Caco-2 (cell line): ENCODE measurements at regions not wholly inside any gene's neighbourhood (a gene's known extent, or its start where the extent isn't known, plus 50 kb on each side); places are given as distances from the start of the nearest gene placed in this dataset.
"Not testable (repeated sequence)": the region's sequence is repeated elsewhere in the genome, so short reads cannot be mapped to it uniquely, and the experiment has no call there.

Experiments
- BruUV-seq: library from RNA; stranded (reverse); fragments of 400-500 nt; replicated peaks from 2 replicates; lab custom pipeline; 2021; lab: Mats Ljungman, UMichigan
- CTCF ChIA-PET: fragments of 300-600 bp; sonication (Branson Sonifier 250); formaldehyde crosslinking; loops from one replicate; lab custom pipeline; 2022; ENCODE audit warnings: antibody characterized with exemption; lab: Charles Lee
- POLR2A ChIA-PET: fragments of 300-600 bp; sonication (Branson Sonifier 250); formaldehyde crosslinking; loops from one replicate; lab custom pipeline; 2022; ENCODE audit warnings: antibody characterized with exemption; lab: Charles Lee
- DNase-seq, 2 experiments: peaks; one replicate each; pipeline versions ENCODE4 v3.0.0 to v3.0.0-alpha.2; 2020 to 2022
- H3K27me3 ChIP-seq: replicated peaks from 2 replicates; pipeline ENCODE4 v1.6.0; 2011; ENCODE audit warnings: low read length; ENCODE audit not compliant: control insufficient read depth, insufficient read depth
- H3K36me3 ChIP-seq: 2 replicates; pipeline ENCODE4 v1.5.1; 2011; ENCODE audit warnings: low read length; ENCODE audit not compliant: control insufficient read depth, insufficient read depth
- H3K4me1 ChIP-seq: fragments of 250-450 bp; sonication (Bioruptor Pico); 2 replicates; pipeline ENCODE4 v1.5.1; 2020; ENCODE audit warnings: mild to moderate bottlenecking
- H3K4me3 ChIP-seq: 2 replicates; pipeline ENCODE4 v1.5.1; 2011; ENCODE audit warnings: low read depth, mild to moderate bottlenecking, control low read depth, low read length
- H3K9me3 ChIP-seq: fragments of 250-450 bp; sonication (Bioruptor Pico); 2 replicates; pipeline ENCODE4 v1.5.1; 2020; ENCODE audit warnings: mild to moderate bottlenecking, moderate library complexity
- H3K27ac Mint-ChIP-seq: one replicate; pipeline ENCODE4 v1.8.0; 2022; ENCODE audit warnings: mixed read lengths; ENCODE audit not compliant: unreplicated experiment
- H3K27me3 Mint-ChIP-seq: one replicate; pipeline ENCODE4 v1.8.0; 2022; ENCODE audit warnings: mixed read lengths; ENCODE audit not compliant: insufficient read depth, unreplicated experiment
- H3K36me3 Mint-ChIP-seq: one replicate; pipeline ENCODE4 v1.8.0; 2022; ENCODE audit warnings: mild to moderate bottlenecking, mixed read lengths; ENCODE audit not compliant: insufficient read depth, unreplicated experiment
- H3K4me1 Mint-ChIP-seq: one replicate; pipeline ENCODE4 v1.8.0; 2022; ENCODE audit warnings: low read depth, mixed read lengths; ENCODE audit not compliant: unreplicated experiment
- H3K4me3 Mint-ChIP-seq: one replicate; pipeline ENCODE4 v1.8.0; 2022; ENCODE audit warnings: mild to moderate bottlenecking, moderate library complexity, mixed read lengths; ENCODE audit not compliant: unreplicated experiment
- H3K9me3 Mint-ChIP-seq: one replicate; pipeline ENCODE4 v1.8.0; 2022; ENCODE audit warnings: mixed read lengths; ENCODE audit not compliant: unreplicated experiment
- intact Hi-C: fragments of 100-400 bp; cut with micrococcal nuclease; formaldehyde crosslinking; loops from one replicate; pipeline ENCODE4 v1.10.0; 2022; ENCODE audit not compliant: unreplicated experiment
- TF ChIP-seq, protein P1 (sequence below), 2 experiments: fragments of 200-600 bp in 1 of 2; IDR thresholded peaks; 1 replicate in 1 of 2; 2 replicates in 1 of 2; pipeline versions ENCODE4 v1.5.1 to v1.8.0; 2011 to 2022; ENCODE audit warnings: antibody characterized with exemption in 1 of 2, control low read depth in 1 of 2, inconsistent platforms in 1 of 2, low read depth in 1 of 2, low read length in 1 of 2, mild to moderate bottlenecking in 1 of 2, moderate library complexity in 1 of 2; ENCODE audit not compliant: insufficient read depth in 1 of 2, severe bottlenecking in 1 of 2, unreplicated experiment in 1 of 2

DNA sequence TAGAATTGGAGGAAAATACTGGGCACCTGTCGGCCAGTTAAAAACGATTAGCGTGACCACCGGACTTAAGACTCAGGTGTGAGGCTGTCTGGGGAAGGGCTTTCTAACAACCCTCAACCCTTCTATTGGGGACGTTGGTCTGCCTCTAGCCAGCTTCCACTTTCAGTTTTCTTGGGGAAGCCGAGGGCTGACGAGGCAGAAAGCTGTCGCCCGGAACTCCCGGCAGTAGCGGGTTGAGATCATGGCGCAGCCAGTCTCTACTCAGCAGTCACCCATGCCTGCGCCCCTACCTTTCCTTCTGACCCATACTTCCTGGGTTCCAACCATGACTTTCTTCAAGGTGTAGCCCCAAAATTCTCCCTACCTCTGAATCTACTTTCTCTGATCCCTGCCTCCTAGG, 1424.1 kb downstream of the SLITRK1 start:
- no peaks in the 10 kb centered on the region for H3K9me3 ChIP-seq
- TF ChIP-seq, protein P1, sequence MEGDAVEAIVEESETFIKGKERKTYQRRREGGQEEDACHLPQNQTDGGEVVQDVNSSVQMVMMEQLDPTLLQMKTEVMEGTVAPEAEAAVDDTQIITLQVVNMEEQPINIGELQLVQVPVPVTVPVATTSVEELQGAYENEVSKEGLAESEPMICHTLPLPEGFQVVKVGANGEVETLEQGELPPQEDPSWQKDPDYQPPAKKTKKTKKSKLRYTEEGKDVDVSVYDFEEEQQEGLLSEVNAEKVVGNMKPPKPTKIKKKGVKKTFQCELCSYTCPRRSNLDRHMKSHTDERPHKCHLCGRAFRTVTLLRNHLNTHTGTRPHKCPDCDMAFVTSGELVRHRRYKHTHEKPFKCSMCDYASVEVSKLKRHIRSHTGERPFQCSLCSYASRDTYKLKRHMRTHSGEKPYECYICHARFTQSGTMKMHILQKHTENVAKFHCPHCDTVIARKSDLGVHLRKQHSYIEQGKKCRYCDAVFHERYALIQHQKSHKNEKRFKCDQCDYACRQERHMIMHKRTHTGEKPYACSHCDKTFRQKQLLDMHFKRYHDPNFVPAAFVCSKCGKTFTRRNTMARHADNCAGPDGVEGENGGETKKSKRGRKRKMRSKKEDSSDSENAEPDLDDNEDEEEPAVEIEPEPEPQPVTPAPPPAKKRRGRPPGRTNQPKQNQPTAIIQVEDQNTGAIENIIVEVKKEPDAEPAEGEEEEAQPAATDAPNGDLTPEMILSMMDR (IDR thresholded peaks at IDR 0.05; ENCODE audit: insufficient read depth in 1 of 2, low read depth in 1 of 2, low read length in 1 of 2, severe bottlenecking in 1 of 2, unreplicated experiment in 1 of 2) = no peak
- no TSS peak for BruUV-seq
- no peak overlapping the region for H3K4me3 ChIP-seq
- Mint-ChIP-seq H3K4me1 (peaks cover 6% of the 10 kb centered on the region), H3K27me3 (peaks cover 5% of the 10 kb centered on the region), H3K4me3 (no peak overlapping the region), H3K36me3 (no peaks in the 10 kb centered on the region), H3K27ac (no peak overlapping the region), H3K9me3 (no peaks in the 10 kb centered on the region)
- intact Hi-C loops = no loop called here
- no peak for DNase-seq
- POLR2A ChIA-PET = no interaction called here
- H3K36me3 ChIP-seq = no peaks in the 10 kb centered on the region
- CTCF ChIA-PET = interaction anchor here (0.6 kb wide), 1 partner anchor 193 kb away, joined by 5 read pairs; no protein-coding TSS in a partner anchor
- no peaks in the 10 kb centered on the region for H3K27me3 ChIP-seq
- no peaks in the 10 kb centered on the region for H3K4me1 ChIP-seq

DNA sequence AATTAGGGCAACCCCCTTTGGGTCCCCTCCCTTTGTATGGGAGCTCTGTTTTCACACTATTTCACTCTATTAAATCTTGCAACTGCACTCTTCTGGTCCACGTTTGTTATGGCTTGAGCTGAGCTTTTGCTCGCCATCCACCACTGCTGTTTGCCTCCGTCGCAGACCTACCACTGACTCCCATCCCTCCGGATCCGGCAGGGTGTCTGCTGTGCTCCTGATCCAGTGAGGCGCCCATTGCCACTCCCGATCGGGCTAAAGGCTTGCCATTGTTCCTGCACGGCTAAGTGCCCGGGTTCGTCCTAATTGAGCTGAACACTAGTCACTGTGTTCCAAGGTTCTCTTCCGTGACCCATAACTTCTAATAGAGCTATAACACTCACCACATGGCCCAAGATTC, 1424.7 kb downstream of the SLITRK1 start:
- H3K36me3 ChIP-seq, intact Hi-C loops, BruUV-seq, H3K27me3 Mint-ChIP-seq, H3K4me3 Mint-ChIP-seq, H3K4me3 ChIP-seq, DNase-seq, H3K4me1 ChIP-seq, H3K27ac Mint-ChIP-seq, H3K27me3 ChIP-seq, H3K4me1 Mint-ChIP-seq, H3K9me3 ChIP-seq, H3K9me3 Mint-ChIP-seq, POLR2A ChIA-PET, H3K36me3 Mint-ChIP-seq: not testable (repeated sequence)
- CTCF ChIA-PET = interaction anchor here (0.6 kb wide), 1 partner anchor 193 kb away, joined by 5 read pairs; no protein-coding TSS in a partner anchor

- Histone ChIP-seq H3K4me1 (no peaks in the 10 kb centered on the region), H3K4me3 (no peak overlapping the region), H3K36me3 (no peaks in the 10 kb centered on the region), H3K9me3 (no peaks in the 10 kb centered on the region), H3K27me3 (no peaks in the 10 kb centered on the region)
- POLR2A ChIA-PET = no interaction called here
- Mint-ChIP-seq H3K4me3 (no peak overlapping the region), H3K4me1 (no peaks in the 10 kb centered on the region), H3K36me3 (no peaks in the 10 kb centered on the region), H3K27me3 (no peaks in the 10 kb centered on the region), H3K9me3 (no peaks in the 10 kb centered on the region), H3K27ac (no peak overlapping the region)
- TF ChIP-seq, protein P1 (IDR thresholded peaks at IDR 0.05; ENCODE audit: insufficient read depth in 1 of 2, low read depth in 1 of 2, low read length in 1 of 2, severe bottlenecking in 1 of 2, unreplicated experiment in 1 of 2) = no peak
- no TSS peak for BruUV-seq
- CTCF ChIA-PET = no interaction called here
- intact Hi-C loops = no loop called here
- no peak for DNase-seq
These were observed 1434.7 kb downstream of the SLITRK1 start for GRCh38 chr13:82447416-82448077.
